SK-N-SH (cell line): ENCODE measurements at regions not wholly inside any gene's neighbourhood (a gene's known extent, or its start where the extent isn't known, plus 50 kb on each side); places are given as distances from the start of the nearest gene placed in this dataset.

Source experiments
- CHD2 ChIP-seq: fragments of 150-350 bp; IDR thresholded peaks from 2 replicates; pipeline ENCODE4 v1.6.1; 2018; ENCODE audit warnings: low read length; ENCODE audit not compliant: partially characterized antibody
- CTCF ChIP-seq: fragments of 200-600 bp; sonication (generic); IDR thresholded peaks from 2 replicates; pipeline ENCODE4 v1.6.1; 2017; ENCODE audit warnings: antibody characterized with exemption, mild to moderate bottlenecking, moderate library complexity
- EZH2phosphoT487 ChIP-seq: fragments of 200-600 bp; sonication (generic); IDR thresholded peaks from 2 replicates; pipeline ENCODE4 v1.6.1; 2017; ENCODE audit warnings: low read depth, mixed run types, mild to moderate bottlenecking, antibody characterized with exemption, moderate library complexity, borderline replicate concordance
- GABPA ChIP-seq: IDR thresholded peaks from 2 replicates; pipeline ENCODE4 v1.4.0; 2012; ENCODE audit warnings: low read depth, mild to moderate bottlenecking
- JUND ChIP-seq: IDR thresholded peaks from 2 replicates; pipeline ENCODE4 v1.4.0; 2012
- POLR2AphosphoS5 ChIP-seq: IDR thresholded peaks from 2 replicates; pipeline ENCODE4 v1.6.1; 2012; ENCODE audit warnings: low read depth, low read length
- SIN3A ChIP-seq: IDR thresholded peaks from 2 replicates; pipeline ENCODE4 v1.6.1; 2012; ENCODE audit warnings: low read depth, mild to moderate bottlenecking, low read length, moderate library complexity, borderline replicate concordance
- SMC3 ChIP-seq: IDR thresholded peaks from 2 replicates; pipeline ENCODE4 v1.6.1; 2012; ENCODE audit warnings: low read depth, low read length, improper control_type of control experiment

DNA sequence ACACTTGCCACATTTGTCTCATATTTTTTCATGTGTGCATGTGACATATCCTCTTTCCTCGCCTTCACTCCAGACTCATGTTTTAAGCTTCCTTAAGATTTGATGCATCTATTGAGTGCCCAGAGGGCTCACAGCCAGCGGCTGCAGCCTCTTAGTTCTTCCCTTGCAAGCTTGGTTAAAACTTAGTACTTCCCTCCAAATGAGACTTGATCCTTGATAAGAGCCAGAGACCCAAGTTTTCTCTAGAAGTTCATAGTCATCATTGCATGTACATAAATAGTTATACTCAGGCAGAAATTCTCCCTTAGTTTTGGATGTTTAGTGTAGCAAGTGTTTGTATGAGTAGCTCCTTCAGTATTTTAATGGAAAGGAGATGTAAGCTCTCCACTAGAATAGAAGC is 337.6 kb upstream of the B3GALT2 start:
- TF ChIP-seq SIN3A (no peak), POLR2AphosphoS5 (no peak), CTCF (no peak), CHD2 (no peak), JUND (no peak), SMC3 (no peak), GABPA (no peak), EZH2phosphoT487 (no peak)
